ENCODE measurements at regions not wholly inside any gene's neighbourhood (a gene's known extent, or its start where the extent isn't known, plus 50 kb on each side); places are given as distances from the start of the nearest gene placed in this dataset.
A peak's percentile ranks its signal among the peaks of the same experiment; 100 is the strongest.

- ATAC-seq (no peak), DNase-seq (no peak)
- intact Hi-C loops (cut with DNase I), result no loop called here
These were observed 1446.8 kb downstream of the UQCRFS1 start for GRCh38 chr19:27765912-27766725.

- ATAC-seq, result no peak
- DNase-seq, result no peak
- intact Hi-C loops (cut with DNase I), result no loop called here
These were observed 1447.6 kb downstream of the UQCRFS1 start for GRCh38 chr19:27765397-27765796.

- ATAC-seq (no peak), DNase-seq (no peak)
- intact Hi-C loops (cut with DNase I), result no loop called here
These were observed 1448.7 kb downstream of the UQCRFS1 start for GRCh38 chr19:27764186-27764804.

- no peak for ATAC-seq
- DNase-seq, result no peak
- intact Hi-C loops (cut with DNase I), result no loop called here
These were observed 1450.0 kb downstream of the UQCRFS1 start for GRCh38 chr19:27762933-27763332.

GRCh38 chr19:27759896-27760295, 1453.1 kb downstream of the UQCRFS1 start:
- intact Hi-C loops (cut with DNase I), result no loop called here
- ATAC-seq, result peak in 1 of 2 donors; percentile 79
- no peak for DNase-seq

GRCh38 chr19:27758626-27759505, 1454.1 kb downstream of the UQCRFS1 start:
- intact Hi-C loops (cut with DNase I), result no loop called here
- no peak for ATAC-seq

GRCh38 chr19:27754700-27755099, 1458.3 kb downstream of the UQCRFS1 start:
- intact Hi-C loops (cut with DNase I), result no loop called here
- ATAC-seq (no peak), DNase-seq (no peak)

More at GRCh38 chr19:27758626-27759505, 1454.1 kb downstream of the UQCRFS1 start:
- no peak for DNase-seq

GRCh38 chr19:27753622-27754021, 1459.3 kb downstream of the UQCRFS1 start:
- DNase-seq (no peak), ATAC-seq (no peak)
- intact Hi-C loops (cut with DNase I), result no loop called here

- ATAC-seq (no peak), DNase-seq (no peak)
- intact Hi-C loops (cut with DNase I), result no loop called here
These were observed 1460.3 kb downstream of the UQCRFS1 start for GRCh38 chr19:27752530-27753184.

- no peak for ATAC-seq
- intact Hi-C loops (cut with DNase I), result no loop called here
- DNase-seq, result no peak
These were observed 1461.9 kb downstream of the UQCRFS1 start for GRCh38 chr19:27751044-27751391.

GRCh38 chr19:27750391-27751043, 1462.4 kb downstream of the UQCRFS1 start:
- ATAC-seq (no peak), DNase-seq (no peak)
- intact Hi-C loops (cut with DNase I), result no loop called here

- ATAC-seq, result no peak
- intact Hi-C loops (cut with DNase I), result loop anchor here in 1 of 2 donors (10.0 kb wide), 1 partner anchor 84 kb away; no protein-coding TSS in a partner anchor
- no peak for DNase-seq
These were observed 1464.3 kb downstream of the UQCRFS1 start for GRCh38 chr19:27748551-27749152.

- ATAC-seq, result peak; percentile 68 to 90
- intact Hi-C loops (cut with DNase I), result loop anchor here in 1 of 2 donors (10.0 kb wide), 1 partner anchor 82 kb away; no protein-coding TSS in a partner anchor
- DNase-seq, result peak; percentile 41
These were observed 1466.1 kb downstream of the UQCRFS1 start for GRCh38 chr19:27746691-27747380.

- DNase-seq (no peak), ATAC-seq (no peak)
- intact Hi-C loops (cut with DNase I), result loop anchor here in 1 of 2 donors (10.0 kb wide), 1 partner anchor 81 kb away; no protein-coding TSS in a partner anchor
These were observed 1466.9 kb downstream of the UQCRFS1 start for GRCh38 chr19:27745978-27746542.

GRCh38 chr19:27744926-27745768, 1467.8 kb downstream of the UQCRFS1 start:
- DNase-seq (no peak), ATAC-seq (peak in 1 of 2 donors; percentile 73)
- intact Hi-C loops (cut with DNase I), result loop anchor here in 1 of 2 donors (10.0 kb wide), 1 partner anchor 80 kb away; no protein-coding TSS in a partner anchor

- ATAC-seq, result no peak
These were observed 1470.9 kb downstream of the UQCRFS1 start for GRCh38 chr19:27742041-27742440.

More at GRCh38 chr19:27742041-27742440, 1470.9 kb downstream of the UQCRFS1 start:
- intact Hi-C loops (cut with DNase I), result loop anchor here in 1 of 2 donors (10.0 kb wide), 1 partner anchor 77 kb away; no protein-coding TSS in a partner anchor
- DNase-seq, result no peak
